HepG2 (cell line): ENCODE measurements at regions not wholly inside any gene's neighbourhood (a gene's known extent, or its start where the extent isn't known, plus 50 kb on each side); places are given as distances from the start of the nearest gene placed in this dataset.

Experiments
- CAMTA2 ChIP-seq: sonication (generic); formaldehyde crosslinking; IDR thresholded peaks from 2 replicates; pipeline ENCODE4 v1.4.0; 2020; ENCODE audit warnings: mild to moderate bottlenecking, missing genetic modification reagents, borderline replicate concordance
- CREB1 ChIP-seq, 2 experiments: fragments of 450-650 bp in 1 of 2; IDR thresholded peaks; 2 replicates each; pipeline ENCODE4 v1.6.1; 2016 to 2017; ENCODE audit warnings: control low read depth in 1 of 2, mild to moderate bottlenecking in 1 of 2, missing compliant biosample characterization in 1 of 2, missing genetic modification characterization in 1 of 2
- CTCF ChIP-seq: sonication (generic); formaldehyde crosslinking; IDR thresholded peaks from 2 replicates; pipeline ENCODE4 v1.5.0; 2020; ENCODE audit warnings: mild to moderate bottlenecking, missing genetic modification reagents, moderate library complexity
- EZH2 ChIP-seq: conservative IDR thresholded peaks from 2 replicates; pipeline ENCODE4 v1.6.1; 2012; ENCODE audit warnings: mild to moderate bottlenecking, low read depth, low read length, moderate library complexity
- FOXK2 ChIP-seq: fragments of 450-650 bp; IDR thresholded peaks from 2 replicates; pipeline ENCODE4 v1.6.1; 2016
- HMG20B ChIP-seq: conservative IDR thresholded peaks from 2 replicates; pipeline ENCODE4 v1.6.1; 2016; ENCODE audit warnings: missing genetic modification reagents, missing compliant biosample characterization
- MAFK ChIP-seq, 2 experiments: IDR thresholded peaks in 1 of 2; conservative IDR thresholded peaks in 1 of 2; 2 replicates each; pipeline ENCODE4 v1.6.1; 2011; ENCODE audit warnings: improper control_type of control experiment in 2 of 2, low read length in 2 of 2
- MLLT10 ChIP-seq: sonication (generic); formaldehyde crosslinking; IDR thresholded peaks from 2 replicates; pipeline ENCODE4 v1.4.0; 2020; ENCODE audit warnings: missing genetic modification reagents
- POLR2AphosphoS5 ChIP-seq: IDR thresholded peaks from 2 replicates; pipeline ENCODE4 v1.6.1; 2012; ENCODE audit warnings: low read depth, low read length

- TF ChIP-seq CAMTA2 (CRISPR knock-in tag) (no peak), HMG20B (CRISPR knock-in tag) (no peak), MLLT10 (CRISPR knock-in tag) (no peak), POLR2AphosphoS5 (no peak), MAFK (conservative IDR thresholded peaks at IDR 0.05 in 1 of 2, IDR thresholded peaks at IDR 0.05 in 1 of 2; ENCODE audit: low read length in 2 of 2) (no peak), EZH2 (no peak), FOXK2 (no peak), CTCF (CRISPR knock-in tag) (no peak), CREB1 (IDR thresholded peaks at IDR 0.05) (no peak), CREB1 (CRISPR knock-in tag; IDR thresholded peaks at IDR 0.05) (no peak)
Observed at GRCh38 chr10:130740915-130741750, 570.4 kb downstream of the TCERG1L start.
